Ammon's horn (tissue), 1 donor: ENCODE measurements at regions not wholly inside any gene's neighbourhood (a gene's known extent, or its start where the extent isn't known, plus 50 kb on each side); places are given as distances from the start of the nearest gene placed in this dataset.

ENCODE experiments used
- DNase-seq: peaks from one replicate; pipeline ENCODE4 v3.0.0-alpha.2; 2016; ENCODE audit warnings: low spot score

- DNase-seq: no peak
Measured at GRCh38 chr12:19015285-19015684, 114.2 kb upstream of the PLEKHA5 start.

GRCh38 chr12:19018302-19018970 is 111.1 kb upstream of the PLEKHA5 start:
- no peak for DNase-seq

GRCh38 chr12:19021240-19021639 is 108.3 kb upstream of the PLEKHA5 start:
- DNase-seq: no peak

GRCh38 chr12:19021646-19022045 is 107.9 kb upstream of the PLEKHA5 start:
- no peak for DNase-seq

- DNase-seq: no peak
Measured at GRCh38 chr12:19025582-19025981, 104.0 kb upstream of the PLEKHA5 start.

GRCh38 chr12:19026034-19026433 is 103.5 kb upstream of the PLEKHA5 start:
- DNase-seq: no peak

- no peak for DNase-seq
Measured at GRCh38 chr12:19026614-19027488, 102.7 kb upstream of the PLEKHA5 start.

- no peak for DNase-seq
Measured at GRCh38 chr12:19030180-19030579, 99.4 kb upstream of the PLEKHA5 start.

GRCh38 chr12:19030603-19031002 is 98.9 kb upstream of the PLEKHA5 start:
- DNase-seq: no peak

- DNase-seq: no peak
Measured at GRCh38 chr12:19031032-19031431, 98.5 kb upstream of the PLEKHA5 start.

- no peak for DNase-seq
Measured at GRCh38 chr12:19032826-19033225, 96.7 kb upstream of the PLEKHA5 start.

GRCh38 chr12:19033244-19033643 is 96.3 kb upstream of the PLEKHA5 start:
- no peak for DNase-seq

- no peak for DNase-seq
Measured at GRCh38 chr12:19034937-19035336, 94.6 kb upstream of the PLEKHA5 start.

- no peak for DNase-seq
Measured at GRCh38 chr12:19035536-19035935, 94.0 kb upstream of the PLEKHA5 start.

GRCh38 chr12:19036673-19037357 is 92.7 kb upstream of the PLEKHA5 start:
- DNase-seq: no peak

- no peak for DNase-seq
Measured at GRCh38 chr12:19038209-19038608, 91.3 kb upstream of the PLEKHA5 start.

- DNase-seq: no peak
Measured at GRCh38 chr12:19039515-19039914, 90.0 kb upstream of the PLEKHA5 start.

- DNase-seq: no peak
Measured at GRCh38 chr12:19042221-19042620, 87.3 kb upstream of the PLEKHA5 start.

GRCh38 chr12:19044430-19044829 is 85.1 kb upstream of the PLEKHA5 start:
- no peak for DNase-seq

- no peak for DNase-seq
Measured at GRCh38 chr12:19044891-19045290, 84.6 kb upstream of the PLEKHA5 start.

- DNase-seq: no peak
Measured at GRCh38 chr12:19045426-19045825, 84.1 kb upstream of the PLEKHA5 start.

- DNase-seq: no peak
Measured at GRCh38 chr12:19048943-19049342, 80.6 kb upstream of the PLEKHA5 start.

GRCh38 chr12:19052689-19053088 is 76.8 kb upstream of the PLEKHA5 start:
- DNase-seq: no peak
